ENCODE measurements at regions not wholly inside any gene's neighbourhood (a gene's known extent, or its start where the extent isn't known, plus 50 kb on each side); places are given as distances from the start of the nearest gene placed in this dataset.

DNA sequence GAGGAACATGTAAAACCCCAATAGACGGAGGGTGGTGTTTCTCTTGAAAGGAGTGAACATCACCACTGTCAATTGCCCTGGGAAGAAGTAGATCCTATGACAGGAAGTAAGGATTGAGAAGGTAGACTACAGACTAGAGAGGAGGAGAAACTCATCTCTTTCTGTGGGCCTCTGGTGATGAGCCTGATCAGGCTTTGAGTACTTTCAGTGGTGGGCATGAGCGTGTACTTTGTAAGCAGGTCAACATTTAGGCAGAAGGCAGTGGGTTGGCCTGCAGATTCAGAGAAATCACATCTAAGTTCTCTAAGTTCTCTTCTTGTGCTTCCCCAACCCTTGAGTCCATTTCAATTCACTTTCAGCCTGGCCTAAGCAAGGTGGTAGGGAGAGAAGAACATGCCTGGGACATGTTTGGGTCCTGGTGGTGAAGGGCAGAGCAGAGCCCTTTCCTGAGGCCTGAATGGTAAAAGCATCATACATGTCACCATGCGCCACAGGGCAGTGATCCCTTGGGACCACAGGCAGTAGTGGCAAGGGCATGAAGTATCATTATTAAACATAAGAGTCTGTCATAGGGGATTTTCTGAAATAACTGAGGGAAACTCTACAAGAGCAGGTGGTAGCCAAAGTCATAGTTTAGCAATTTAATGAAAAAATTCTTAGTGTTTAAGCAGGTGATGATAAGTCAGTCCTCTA is 56.4 kb upstream of the ANKRD1 start:
- no peak for TF ChIP-seq CTCF (IDR thresholded peaks at IDR 0.05)
- TF ChIP-seq EP300 (IDR thresholded peaks at IDR 0.05) = no peak

All from sigmoid colon (tissue), 4 donors.